ENCODE measurements at regions not wholly inside any gene's neighbourhood (a gene's known extent, or its start where the extent isn't known, plus 50 kb on each side); places are given as distances from the start of the nearest gene placed in this dataset.

GRCh38 chr15:31852933-31853799 is 177.1 kb upstream of the CHRNA7 start:
- no peak for TF ChIP-seq SIN3A (IDR thresholded peaks at IDR 0.05; ENCODE audit: borderline replicate concordance, insufficient read depth, low read length)

DNA sequence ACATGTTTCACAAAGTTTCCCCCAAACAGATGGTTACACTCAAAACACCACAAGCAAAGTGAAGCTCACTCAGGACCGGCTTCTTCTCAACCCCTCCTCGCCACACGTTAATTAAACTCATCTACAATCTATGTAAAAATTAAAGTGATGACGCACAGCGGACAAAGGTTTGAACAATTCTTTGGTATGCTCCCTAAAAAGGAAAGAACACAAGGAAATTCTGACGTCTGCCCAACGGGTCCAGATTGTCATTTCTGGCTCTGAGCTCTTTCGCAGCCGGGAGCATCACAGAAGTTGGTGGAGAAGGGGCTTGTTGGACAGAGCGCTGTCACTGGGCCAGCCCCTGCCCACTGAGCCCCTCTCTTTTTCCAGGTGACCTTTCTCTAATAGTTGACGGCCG is 173.7 kb upstream of the CHRNA7 start:
- TF ChIP-seq POLR2AphosphoS5 (IDR thresholded peaks at IDR 0.05; ENCODE audit: low read depth, low read length) = no peak
- TF ChIP-seq SIN3A (IDR thresholded peaks at IDR 0.05; ENCODE audit: borderline replicate concordance, insufficient read depth, low read length) = no peak
- TF ChIP-seq FOXP2 (optimal IDR thresholded peaks at IDR 0.05; ENCODE audit: borderline replicate concordance, extremely low read depth, extremely low read length, insufficient read depth) = no peak
- no peak for TF ChIP-seq REST (IDR thresholded peaks at IDR 0.05; ENCODE audit: insufficient read depth in 1 of 2, low read depth in 2 of 2, low read length in 2 of 2)
- TF ChIP-seq TAF1 (IDR thresholded peaks at IDR 0.05; ENCODE audit: borderline replicate concordance, insufficient read depth, low read length) = no peak

DNA sequence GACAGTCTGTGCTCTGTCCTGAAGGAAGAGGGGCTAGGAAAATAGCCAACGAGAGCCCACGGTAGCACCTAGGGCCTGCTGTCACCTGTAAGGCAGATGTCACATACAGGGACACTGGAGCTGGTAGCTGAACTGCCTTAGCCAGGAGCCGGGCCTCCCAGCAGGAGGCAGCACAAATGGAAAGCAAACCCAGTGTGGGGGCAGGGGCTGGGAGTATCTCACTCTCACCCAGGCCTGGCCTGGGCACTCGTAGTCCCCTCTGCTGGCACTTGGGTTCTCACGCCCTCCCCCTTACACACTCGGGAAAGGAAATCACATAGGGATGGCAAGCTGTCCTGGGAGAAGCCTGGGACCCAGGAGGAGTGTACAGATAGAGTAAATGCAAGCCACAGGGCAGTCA is 173.1 kb upstream of the CHRNA7 start:
- no peak for TF ChIP-seq FOXP2 (optimal IDR thresholded peaks at IDR 0.05; ENCODE audit: borderline replicate concordance, extremely low read depth, extremely low read length, insufficient read depth)
- no peak for TF ChIP-seq SIN3A (IDR thresholded peaks at IDR 0.05; ENCODE audit: borderline replicate concordance, insufficient read depth, low read length)
- TF ChIP-seq TAF1 (IDR thresholded peaks at IDR 0.05; ENCODE audit: borderline replicate concordance, insufficient read depth, low read length) = no peak
- TF ChIP-seq REST (IDR thresholded peaks at IDR 0.05; ENCODE audit: insufficient read depth in 1 of 2, low read depth in 2 of 2, low read length in 2 of 2) = no peak
- no peak for TF ChIP-seq POLR2AphosphoS5 (IDR thresholded peaks at IDR 0.05; ENCODE audit: low read depth, low read length)

DNA sequence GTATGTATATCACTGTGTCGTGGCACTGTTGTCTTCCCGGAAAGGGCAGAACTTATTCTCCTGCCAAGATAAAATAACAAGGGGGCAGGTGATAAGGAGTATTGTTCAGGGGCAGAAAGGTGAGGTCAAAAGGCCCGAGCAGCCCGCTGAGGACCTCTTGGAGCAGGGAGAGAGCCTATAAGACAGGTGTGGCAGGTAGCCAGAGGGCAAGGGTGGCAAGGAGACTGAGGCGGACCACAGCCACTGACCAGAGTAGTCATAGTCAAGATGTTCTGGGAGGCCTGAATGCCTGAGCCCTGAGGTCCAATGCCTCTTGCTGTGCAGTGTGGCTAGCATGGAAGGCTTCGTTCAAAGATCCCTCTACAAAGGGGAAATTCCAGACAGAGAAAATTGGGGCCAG is 172.3 kb upstream of the CHRNA7 start:
- no peak for TF ChIP-seq TAF1 (IDR thresholded peaks at IDR 0.05; ENCODE audit: borderline replicate concordance, insufficient read depth, low read length)
- TF ChIP-seq POLR2AphosphoS5 (IDR thresholded peaks at IDR 0.05; ENCODE audit: low read depth, low read length) = no peak
- no peak for TF ChIP-seq FOXP2 (optimal IDR thresholded peaks at IDR 0.05; ENCODE audit: borderline replicate concordance, extremely low read depth, extremely low read length, insufficient read depth)
- TF ChIP-seq REST (IDR thresholded peaks at IDR 0.05; ENCODE audit: insufficient read depth in 1 of 2, low read depth in 2 of 2, low read length in 2 of 2) = no peak
- no peak for TF ChIP-seq SIN3A (IDR thresholded peaks at IDR 0.05; ENCODE audit: borderline replicate concordance, insufficient read depth, low read length)

DNA sequence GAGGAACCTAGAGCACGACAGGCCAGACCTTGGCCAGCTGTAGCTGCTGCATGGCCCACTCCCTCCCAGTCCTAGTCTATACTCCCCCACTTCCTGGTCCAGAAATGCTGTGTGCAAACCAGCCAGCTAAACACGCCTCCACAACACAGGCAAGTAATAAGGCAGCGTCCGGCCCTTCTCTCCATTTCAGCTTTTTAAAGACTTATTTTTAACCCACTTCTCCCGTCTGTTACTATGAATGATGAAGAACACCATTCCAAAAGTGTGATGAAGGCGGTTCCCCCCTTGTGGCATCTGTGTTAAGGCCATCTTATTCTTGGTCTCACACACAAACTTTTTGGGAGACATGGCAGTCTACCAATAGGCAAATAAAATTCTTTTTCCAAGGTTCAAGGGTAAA is 164.1 kb upstream of the CHRNA7 start:
- TF ChIP-seq SIN3A (IDR thresholded peaks at IDR 0.05; ENCODE audit: borderline replicate concordance, insufficient read depth, low read length) (no peak), POLR2AphosphoS5 (IDR thresholded peaks at IDR 0.05; ENCODE audit: low read depth, low read length) (no peak), REST (IDR thresholded peaks at IDR 0.05; ENCODE audit: insufficient read depth in 1 of 2, low read depth in 2 of 2, low read length in 2 of 2) (no peak), FOXP2 (optimal IDR thresholded peaks at IDR 0.05; ENCODE audit: borderline replicate concordance, extremely low read depth, extremely low read length, insufficient read depth) (no peak), TAF1 (IDR thresholded peaks at IDR 0.05; ENCODE audit: borderline replicate concordance, insufficient read depth, low read length) (no peak)

Measured in PFSK-1 (cell line).